ENCODE measurements at regions not wholly inside any gene's neighbourhood (a gene's known extent, or its start where the extent isn't known, plus 50 kb on each side); places are given as distances from the start of the nearest gene placed in this dataset.

DNA sequence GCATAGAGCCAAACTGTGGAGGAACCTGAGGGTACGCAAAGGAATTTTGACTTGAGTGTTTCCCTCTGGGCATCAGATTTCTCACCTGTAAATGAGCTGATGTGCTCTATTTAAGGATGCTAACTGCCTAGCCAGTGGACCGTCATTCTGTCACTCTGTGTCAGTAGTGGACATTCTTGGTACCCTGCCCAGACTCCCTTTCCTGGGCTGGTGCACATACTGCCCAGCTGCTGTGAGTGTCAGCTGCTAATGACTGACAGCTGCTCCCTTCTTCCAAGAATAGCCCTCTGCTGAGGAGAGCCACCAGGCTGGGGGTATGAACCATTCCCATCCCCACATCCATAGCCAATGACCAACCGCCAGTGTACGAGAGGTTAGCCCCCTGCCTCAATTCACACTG, 193.1 kb upstream of the DAB1 start:
- Histone ChIP-seq H3K9me3 (no peaks in the 10 kb centered on the region), H3K27ac (no peak overlapping the region), H3K27me3 (no peaks in the 10 kb centered on the region), H3K4me1 (no peaks in the 10 kb centered on the region), H3K36me3 (no peaks in the 10 kb centered on the region), H3K4me3 (no peak overlapping the region)
- TF ChIP-seq, protein P1, sequence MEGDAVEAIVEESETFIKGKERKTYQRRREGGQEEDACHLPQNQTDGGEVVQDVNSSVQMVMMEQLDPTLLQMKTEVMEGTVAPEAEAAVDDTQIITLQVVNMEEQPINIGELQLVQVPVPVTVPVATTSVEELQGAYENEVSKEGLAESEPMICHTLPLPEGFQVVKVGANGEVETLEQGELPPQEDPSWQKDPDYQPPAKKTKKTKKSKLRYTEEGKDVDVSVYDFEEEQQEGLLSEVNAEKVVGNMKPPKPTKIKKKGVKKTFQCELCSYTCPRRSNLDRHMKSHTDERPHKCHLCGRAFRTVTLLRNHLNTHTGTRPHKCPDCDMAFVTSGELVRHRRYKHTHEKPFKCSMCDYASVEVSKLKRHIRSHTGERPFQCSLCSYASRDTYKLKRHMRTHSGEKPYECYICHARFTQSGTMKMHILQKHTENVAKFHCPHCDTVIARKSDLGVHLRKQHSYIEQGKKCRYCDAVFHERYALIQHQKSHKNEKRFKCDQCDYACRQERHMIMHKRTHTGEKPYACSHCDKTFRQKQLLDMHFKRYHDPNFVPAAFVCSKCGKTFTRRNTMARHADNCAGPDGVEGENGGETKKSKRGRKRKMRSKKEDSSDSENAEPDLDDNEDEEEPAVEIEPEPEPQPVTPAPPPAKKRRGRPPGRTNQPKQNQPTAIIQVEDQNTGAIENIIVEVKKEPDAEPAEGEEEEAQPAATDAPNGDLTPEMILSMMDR (IDR thresholded peaks at IDR 0.05), result no peak
- intact Hi-C loops (cut with DNase I; ENCODE audit: low total_unique reads), result no loop called here
- no peak for DNase-seq

DNA sequence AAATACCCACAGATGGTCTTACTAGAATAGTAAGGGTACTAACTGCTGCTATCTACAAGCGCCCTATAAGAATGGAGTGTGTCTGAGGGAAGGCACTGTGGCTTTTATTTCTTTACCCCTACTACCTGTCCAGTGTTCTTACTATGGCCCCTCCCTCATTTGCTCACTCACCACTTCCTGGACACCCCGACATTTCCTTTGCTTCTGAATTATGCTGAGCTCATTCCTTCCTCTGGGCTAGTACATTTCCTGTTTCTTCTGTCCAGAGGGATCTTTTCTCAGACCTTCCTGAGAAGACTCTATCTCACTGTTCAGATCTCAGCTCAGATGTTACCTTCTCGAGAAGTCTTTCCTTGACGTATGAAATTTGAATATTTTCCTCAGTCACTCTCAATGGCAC, 192.1 kb upstream of the DAB1 start:
- intact Hi-C loops (cut with DNase I; ENCODE audit: low total_unique reads), result no loop called here
- TF ChIP-seq, protein P1 (IDR thresholded peaks at IDR 0.05), result no peak
- Histone ChIP-seq H3K4me1 (no peaks in the 10 kb centered on the region), H3K36me3 (no peaks in the 10 kb centered on the region), H3K4me3 (no peak overlapping the region), H3K9me3 (no peaks in the 10 kb centered on the region), H3K27ac (no peak overlapping the region), H3K27me3 (no peaks in the 10 kb centered on the region)
- no peak for DNase-seq

DNA sequence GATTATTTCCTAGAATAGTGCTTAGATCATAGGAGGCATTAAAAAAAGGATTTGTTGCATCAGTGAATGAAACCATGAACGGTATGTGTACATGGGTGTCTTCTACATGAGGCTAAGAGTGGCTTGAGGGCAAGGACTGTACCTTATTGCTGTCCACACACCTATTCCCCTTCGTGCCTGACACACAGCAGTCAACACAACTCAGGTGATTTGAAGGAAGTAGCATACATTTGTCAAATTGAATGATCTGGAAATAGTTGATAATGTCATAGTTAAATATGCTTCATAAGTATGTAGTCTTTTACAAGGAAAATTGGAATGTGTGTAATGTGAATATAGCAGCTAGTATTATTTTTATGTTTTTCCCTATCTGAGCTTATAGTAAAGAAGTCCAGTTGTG, 189.0 kb upstream of the DAB1 start:
- H3K27me3 ChIP-seq, result no peaks in the 10 kb centered on the region
- no peak for DNase-seq
- no peak overlapping the region for H3K4me3 ChIP-seq
- TF ChIP-seq, protein P1 (IDR thresholded peaks at IDR 0.05), result no peak
- H3K27ac ChIP-seq, result no peak overlapping the region
- no peaks in the 10 kb centered on the region for H3K4me1 ChIP-seq
- no peaks in the 10 kb centered on the region for H3K36me3 ChIP-seq
- no peaks in the 10 kb centered on the region for H3K9me3 ChIP-seq
- intact Hi-C loops (cut with DNase I; ENCODE audit: low total_unique reads), result no loop called here

DNA sequence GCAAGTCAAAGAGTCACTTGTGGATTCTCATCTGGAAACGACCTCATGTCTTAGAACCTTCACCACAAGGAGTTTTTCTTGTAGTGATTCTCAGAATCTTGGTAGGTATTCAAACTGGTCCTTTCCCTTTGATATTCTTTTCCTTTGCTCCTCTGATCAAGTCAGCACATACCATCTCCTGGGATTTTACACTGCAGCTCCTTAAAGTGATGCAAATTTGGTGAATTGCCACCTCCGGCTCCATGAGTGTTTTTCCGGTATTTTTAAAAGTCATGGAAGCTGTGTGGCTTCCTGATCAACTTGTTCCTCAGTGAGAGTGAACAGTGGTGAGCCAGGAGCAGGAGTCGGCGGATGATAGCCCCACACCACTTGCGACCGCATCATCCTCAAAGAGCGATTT, 182.1 kb upstream of the DAB1 start:
- Histone ChIP-seq H3K9me3 (no peaks in the 10 kb centered on the region), H3K4me3 (no peak overlapping the region), H3K27me3 (no peaks in the 10 kb centered on the region), H3K4me1 (no peaks in the 10 kb centered on the region), H3K36me3 (no peaks in the 10 kb centered on the region), H3K27ac (no peak overlapping the region)
- DNase-seq, result no peak
- intact Hi-C loops (cut with DNase I; ENCODE audit: low total_unique reads), result no loop called here
- TF ChIP-seq, protein P1 (IDR thresholded peaks at IDR 0.05), result no peak

DNA sequence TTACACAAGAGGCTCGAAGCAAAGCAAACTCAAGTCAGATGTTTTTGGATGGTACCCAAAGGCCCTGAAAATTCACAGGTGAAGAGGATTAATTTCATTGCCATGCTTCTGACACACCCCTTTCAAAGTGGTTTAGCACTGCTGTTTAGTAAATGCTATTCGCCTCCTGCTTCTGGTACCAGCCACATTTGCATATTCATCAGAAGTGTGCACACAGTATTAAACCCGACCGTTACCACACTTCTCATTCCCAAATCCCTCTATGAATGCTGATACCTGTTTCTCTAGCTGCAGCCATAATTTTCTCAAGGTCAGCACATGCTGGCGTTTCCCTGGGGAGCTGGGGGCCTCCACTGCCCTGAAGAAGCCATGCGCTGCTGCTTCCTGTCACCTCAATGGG, 179.8 kb upstream of the DAB1 start:
- H3K9me3 ChIP-seq, result no peaks in the 10 kb centered on the region
- H3K27me3 ChIP-seq, result no peaks in the 10 kb centered on the region
- H3K27ac ChIP-seq, result no peak overlapping the region
- H3K4me1 ChIP-seq, result peaks cover 0 to 12% (median 8%) of the 10 kb centered on the region in 4 donors
- TF ChIP-seq, protein P1 (IDR thresholded peaks at IDR 0.05), result no peak
- no peaks in the 10 kb centered on the region for H3K36me3 ChIP-seq
- intact Hi-C loops (cut with DNase I; ENCODE audit: low total_unique reads), result no loop called here
- DNase-seq, result no peak
- no peak overlapping the region for H3K4me3 ChIP-seq

DNA sequence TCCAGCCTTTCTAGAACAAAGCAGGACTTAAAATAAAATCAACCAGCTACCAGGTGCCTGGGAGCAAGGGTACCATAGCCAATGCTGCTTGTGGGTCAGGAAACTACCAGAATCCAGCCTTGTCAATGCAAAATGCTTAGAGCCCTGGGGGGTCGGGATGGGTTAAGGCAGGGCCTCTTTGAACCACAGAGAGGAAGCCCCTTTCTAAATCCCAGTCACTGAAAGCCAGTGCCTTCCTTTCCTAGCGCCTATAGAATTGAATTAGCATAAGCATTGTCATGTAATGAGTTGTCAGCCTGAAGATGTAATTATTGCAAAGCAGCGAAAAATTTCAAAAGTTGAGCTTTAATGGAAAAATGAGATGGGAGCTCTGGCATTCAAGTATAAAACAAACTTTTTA, 176.6 kb upstream of the DAB1 start:
- intact Hi-C loops (cut with DNase I; ENCODE audit: low total_unique reads), result no loop called here
- no peaks in the 10 kb centered on the region for H3K36me3 ChIP-seq
- H3K27me3 ChIP-seq, result no peaks in the 10 kb centered on the region
- H3K4me1 ChIP-seq, result peaks cover 0 to 16% (median 9%) of the 10 kb centered on the region in 4 donors
- no peaks in the 10 kb centered on the region for H3K9me3 ChIP-seq
- H3K27ac ChIP-seq, result no peak overlapping the region
- TF ChIP-seq, protein P1 (IDR thresholded peaks at IDR 0.05), result no peak
- no peak overlapping the region for H3K4me3 ChIP-seq
- no peak for DNase-seq
